ENCODE measurements at regions not wholly inside any gene's neighbourhood (a gene's known extent, or its start where the extent isn't known, plus 50 kb on each side); places are given as distances from the start of the nearest gene placed in this dataset.

- no peak for ATAC-seq (ENCODE audit: low FRiP score)
- TF ChIP-seq, protein P1, sequence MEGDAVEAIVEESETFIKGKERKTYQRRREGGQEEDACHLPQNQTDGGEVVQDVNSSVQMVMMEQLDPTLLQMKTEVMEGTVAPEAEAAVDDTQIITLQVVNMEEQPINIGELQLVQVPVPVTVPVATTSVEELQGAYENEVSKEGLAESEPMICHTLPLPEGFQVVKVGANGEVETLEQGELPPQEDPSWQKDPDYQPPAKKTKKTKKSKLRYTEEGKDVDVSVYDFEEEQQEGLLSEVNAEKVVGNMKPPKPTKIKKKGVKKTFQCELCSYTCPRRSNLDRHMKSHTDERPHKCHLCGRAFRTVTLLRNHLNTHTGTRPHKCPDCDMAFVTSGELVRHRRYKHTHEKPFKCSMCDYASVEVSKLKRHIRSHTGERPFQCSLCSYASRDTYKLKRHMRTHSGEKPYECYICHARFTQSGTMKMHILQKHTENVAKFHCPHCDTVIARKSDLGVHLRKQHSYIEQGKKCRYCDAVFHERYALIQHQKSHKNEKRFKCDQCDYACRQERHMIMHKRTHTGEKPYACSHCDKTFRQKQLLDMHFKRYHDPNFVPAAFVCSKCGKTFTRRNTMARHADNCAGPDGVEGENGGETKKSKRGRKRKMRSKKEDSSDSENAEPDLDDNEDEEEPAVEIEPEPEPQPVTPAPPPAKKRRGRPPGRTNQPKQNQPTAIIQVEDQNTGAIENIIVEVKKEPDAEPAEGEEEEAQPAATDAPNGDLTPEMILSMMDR (IDR thresholded peaks at IDR 0.05): no peak
These were observed 197.8 kb downstream of the CD83 start for GRCh38 chr6:14315353-14315752.

DNA sequence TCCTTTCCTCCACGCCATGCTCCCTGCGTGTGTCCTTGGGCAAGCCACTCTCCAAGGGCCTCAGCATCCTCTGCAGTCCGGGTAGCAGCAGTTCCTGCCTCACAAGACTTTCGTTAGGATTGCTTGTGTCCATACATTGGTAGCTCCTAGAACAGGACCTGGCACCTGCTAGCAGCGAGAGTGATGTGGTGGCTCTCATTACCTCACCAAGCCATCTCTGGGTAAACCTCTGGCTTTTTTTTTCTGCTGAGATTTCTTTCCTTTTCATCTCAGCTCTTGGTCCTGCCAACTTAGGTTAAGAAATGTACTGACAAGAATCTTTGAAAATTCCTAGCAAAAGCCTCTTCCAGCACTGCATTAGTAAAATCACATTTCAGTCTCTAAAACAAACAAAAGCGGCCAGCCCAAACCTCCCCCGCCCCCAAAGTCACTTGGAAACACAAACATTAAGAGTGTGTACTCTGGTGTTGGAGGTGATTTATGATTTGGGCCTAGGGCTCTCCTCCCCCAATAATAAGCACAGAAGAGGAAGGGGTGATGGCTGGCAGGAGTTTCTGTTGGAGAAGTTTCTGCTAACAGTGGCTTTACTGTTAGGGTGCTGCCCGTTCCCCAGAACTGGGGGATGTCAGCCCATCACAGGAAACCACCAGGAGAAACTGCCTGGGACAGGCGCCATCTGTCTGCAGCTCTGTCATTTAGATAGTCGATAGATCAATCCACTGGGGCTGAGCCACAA is 199.2 kb downstream of the CD83 start:
- TF ChIP-seq, protein P1 (IDR thresholded peaks at IDR 0.05): no peak
- no peak for DNase-seq (ENCODE audit: low spot score)
- ATAC-seq (ENCODE audit: low FRiP score): no peak

More at GRCh38 chr6:14315353-14315752, 197.8 kb downstream of the CD83 start:
- DNase-seq (ENCODE audit: low spot score): no peak

DNA sequence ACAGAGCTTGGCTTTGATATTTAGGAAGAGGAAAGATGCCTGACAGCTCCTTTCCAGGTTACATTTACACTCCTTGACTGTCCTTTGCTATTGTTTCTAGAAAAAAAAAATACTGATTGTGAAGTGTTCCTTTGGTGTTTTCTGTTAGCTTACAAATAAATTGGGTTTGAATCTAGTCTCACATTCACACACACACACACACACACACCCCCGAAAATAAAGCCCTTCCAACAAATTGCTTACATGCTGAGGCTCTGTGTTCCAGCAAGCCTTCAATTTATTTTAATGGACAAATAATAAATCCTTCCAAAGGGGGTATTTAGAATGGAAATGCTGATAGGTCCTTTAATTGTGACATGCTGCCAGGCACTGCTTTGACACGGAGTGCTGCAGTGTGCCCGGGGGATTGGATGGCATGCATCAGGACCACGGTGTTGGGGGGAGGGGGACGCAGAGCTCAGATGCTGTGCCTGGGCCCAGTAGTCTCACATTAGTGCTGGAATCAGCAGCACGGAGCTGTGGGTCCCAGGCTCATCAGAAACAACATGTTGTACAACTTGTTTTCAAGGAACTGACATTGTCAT is 199.9 kb downstream of the CD83 start:
- TF ChIP-seq, protein P1 (IDR thresholded peaks at IDR 0.05): no peak
- DNase-seq (ENCODE audit: low spot score): no peak
- ATAC-seq (ENCODE audit: low FRiP score): no peak

DNA sequence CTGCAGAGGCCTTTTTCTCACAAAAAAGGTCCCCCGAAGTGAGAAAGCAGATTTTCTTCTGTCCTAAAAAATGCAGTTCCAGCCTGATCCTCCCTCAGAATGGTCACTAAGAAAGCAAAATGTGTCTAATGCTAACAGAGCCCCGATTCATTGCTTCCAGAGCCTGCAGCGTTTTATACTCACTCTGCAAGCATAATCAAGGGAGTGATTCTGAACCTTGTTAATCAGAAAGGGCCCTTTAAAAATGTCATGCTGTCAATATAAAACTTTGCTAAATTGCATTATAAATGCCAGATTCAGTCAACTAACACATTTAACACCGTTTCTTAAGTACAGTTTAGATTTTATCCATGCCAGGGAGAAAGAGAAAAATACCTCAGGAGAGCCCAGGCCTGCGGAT is 202.8 kb downstream of the CD83 start:
- no peak for DNase-seq (ENCODE audit: low spot score)
- TF ChIP-seq, protein P1 (IDR thresholded peaks at IDR 0.05): no peak

DNA sequence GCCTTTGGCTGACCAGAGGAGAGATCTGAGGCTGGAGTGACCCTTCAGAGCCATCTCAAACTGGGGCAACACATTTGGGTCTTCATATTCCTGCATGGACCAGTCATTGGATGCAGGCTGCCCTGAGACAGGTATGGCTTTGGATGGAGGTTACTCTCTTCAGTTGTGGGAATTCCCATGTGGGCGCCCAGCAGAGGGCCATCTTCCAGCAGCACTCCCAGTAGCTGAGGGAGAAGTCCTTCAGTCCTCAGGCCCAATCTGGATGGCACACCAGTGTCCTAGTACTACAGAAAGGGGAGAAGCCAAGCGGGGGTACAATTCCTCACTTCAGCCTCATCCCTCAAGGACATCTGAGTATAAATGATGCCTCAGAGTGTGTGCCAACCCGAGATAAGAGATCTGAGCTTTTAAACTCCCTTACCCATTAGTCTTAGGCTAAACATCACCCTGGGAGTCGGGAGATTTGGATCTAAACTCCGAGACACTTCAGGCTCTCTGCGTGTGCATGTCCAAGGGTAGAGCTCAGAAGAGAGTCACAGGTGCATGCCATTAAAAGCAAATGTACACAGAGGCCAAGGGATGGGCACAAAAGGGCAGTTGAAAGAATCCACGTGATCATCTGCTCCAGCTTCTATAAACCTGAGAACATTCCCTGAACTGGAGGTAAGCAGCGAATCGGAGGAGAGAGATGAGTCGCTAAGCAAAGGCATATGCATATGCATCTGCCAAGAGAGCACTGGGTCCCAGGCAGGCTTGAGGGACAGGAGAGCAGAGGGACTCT is 204.6 kb downstream of the CD83 start:
- ATAC-seq (ENCODE audit: low FRiP score) (no peak), DNase-seq (ENCODE audit: low spot score) (no peak)
- TF ChIP-seq, protein P1 (IDR thresholded peaks at IDR 0.05): no peak

More for the DNA sequence above, 202.8 kb downstream of the CD83 start:
- ATAC-seq (ENCODE audit: low FRiP score): no peak

- TF ChIP-seq, protein P1 (IDR thresholded peaks at IDR 0.05): no peak
- DNase-seq (ENCODE audit: low spot score) (no peak), ATAC-seq (ENCODE audit: low FRiP score) (no peak)
These were observed 205.3 kb downstream of the CD83 start for GRCh38 chr6:14322841-14323240.

All from omental fat pad (tissue), 3 donors.